ENCODE measurements at regions not wholly inside any gene's neighbourhood (a gene's known extent, or its start where the extent isn't known, plus 50 kb on each side); places are given as distances from the start of the nearest gene placed in this dataset.

GRCh38 chr4:137387924-137388323, 144.4 kb downstream of the PCDH18 start:
- WGBS (ENCODE audit: insufficient coverage) = no CpG with 5 or more reads among the region's 3 CpGs
- intact Hi-C loops (cut with micrococcal nuclease) = no loop called here
- Histone ChIP-seq H4K20me1 (ENCODE audit: control insufficient read depth, insufficient read depth, low read length, poor library complexity, severe bottlenecking) (no peaks in the 10 kb centered on the region), H3K4me2 (replicated peaks; ENCODE audit: low read depth, low read length, poor library complexity, severe bottlenecking) (no peak overlapping the region), H3K27me3 (replicated peaks in 1 of 4; ENCODE audit: control extremely low read depth in 1 of 4, control insufficient read depth in 3 of 4, insufficient read depth in 4 of 4, low read length in 3 of 4) (no peaks in the 10 kb centered on the region), H3K4me3 (ENCODE audit: control extremely low read depth in 1 of 5, extremely low read depth in 1 of 5, insufficient read depth in 1 of 5, low read depth in 2 of 5, low read length in 4 of 5) (no peak overlapping the region), H3K27ac (ENCODE audit: low read length in 2 of 2) (no peak overlapping the region), H3K79me2 (ENCODE audit: control insufficient read depth, insufficient read depth, low read length) (no peaks in the 10 kb centered on the region), H3K9me3 (ENCODE audit: control extremely low read depth in 1 of 3, control insufficient read depth in 2 of 3, insufficient read depth in 1 of 3, low read length in 2 of 3) (no peaks in the 10 kb centered on the region), H3K36me3 (replicated peaks in 1 of 2; ENCODE audit: control extremely low read depth in 1 of 2, control insufficient read depth in 1 of 2, extremely low read depth in 1 of 2, insufficient read depth in 2 of 2, low read length in 1 of 2) (no peaks in the 10 kb centered on the region), H2AFZ (ENCODE audit: insufficient read depth, low read depth, low read length, poor library complexity, severe bottlenecking) (no peak overlapping the region), H3K9ac (ENCODE audit: low read length) (no peak overlapping the region), H3K4me1 (ENCODE audit: control insufficient read depth in 2 of 2, insufficient read depth in 2 of 2, low read length in 2 of 2) (no peaks in the 10 kb centered on the region)
- Mint-ChIP-seq H3K27me3 (no peaks in the 10 kb centered on the region), H3K4me1 (no peaks in the 10 kb centered on the region), H3K4me3 (no peak overlapping the region), H3K9me3 (ENCODE audit: insufficient read depth) (peaks cover 4% of the 10 kb centered on the region), H3K27ac (no peak overlapping the region)
- POLR2A ChIA-PET = no interaction called here
- TF ChIP-seq CTCF (IDR thresholded peaks at IDR 0.05) = no peak
- no peak for TF ChIP-seq EZH2 (IDR thresholded peaks at IDR 0.05; ENCODE audit: borderline replicate concordance, insufficient read depth, low read depth, low read length, poor library complexity, severe bottlenecking)
- CTCF ChIA-PET = no interaction called here
- DNase-seq (no peak), ATAC-seq (ENCODE audit: low read depth) (no peak)

GRCh38 chr4:137384476-137384875, 147.8 kb downstream of the PCDH18 start:
- Histone ChIP-seq H4K20me1 (ENCODE audit: control insufficient read depth, insufficient read depth, low read length, poor library complexity, severe bottlenecking) (no peaks in the 10 kb centered on the region), H3K36me3 (replicated peaks in 1 of 2; ENCODE audit: control extremely low read depth in 1 of 2, control insufficient read depth in 1 of 2, extremely low read depth in 1 of 2, insufficient read depth in 2 of 2, low read length in 1 of 2) (no peaks in the 10 kb centered on the region), H3K27me3 (replicated peaks in 1 of 4; ENCODE audit: control extremely low read depth in 1 of 4, control insufficient read depth in 3 of 4, insufficient read depth in 4 of 4, low read length in 3 of 4) (no peaks in the 10 kb centered on the region), H3K79me2 (ENCODE audit: control insufficient read depth, insufficient read depth, low read length) (no peaks in the 10 kb centered on the region), H3K4me3 (ENCODE audit: control extremely low read depth in 1 of 5, extremely low read depth in 1 of 5, insufficient read depth in 1 of 5, low read depth in 2 of 5, low read length in 4 of 5) (no peak overlapping the region), H3K9ac (ENCODE audit: low read length) (no peak overlapping the region), H2AFZ (ENCODE audit: insufficient read depth, low read depth, low read length, poor library complexity, severe bottlenecking) (no peak overlapping the region), H3K4me1 (ENCODE audit: control insufficient read depth in 2 of 2, insufficient read depth in 2 of 2, low read length in 2 of 2) (no peaks in the 10 kb centered on the region), H3K4me2 (replicated peaks; ENCODE audit: low read depth, low read length, poor library complexity, severe bottlenecking) (no peak overlapping the region), H3K9me3 (ENCODE audit: control extremely low read depth in 1 of 3, control insufficient read depth in 2 of 3, insufficient read depth in 1 of 3, low read length in 2 of 3) (no peaks in the 10 kb centered on the region), H3K27ac (ENCODE audit: low read length in 2 of 2) (no peak overlapping the region)
- TF ChIP-seq EZH2 (IDR thresholded peaks at IDR 0.05; ENCODE audit: borderline replicate concordance, insufficient read depth, low read depth, low read length, poor library complexity, severe bottlenecking) (no peak), CTCF (IDR thresholded peaks at IDR 0.05) (no peak)
- ChIA-PET CTCF (no interaction called here), POLR2A (no interaction called here)
- H3K9me3 Mint-ChIP-seq (ENCODE audit: insufficient read depth) = peaks cover 6% of the 10 kb centered on the region
- H3K27ac Mint-ChIP-seq = no peak overlapping the region
- DNase-seq = no peak
- H3K27me3 Mint-ChIP-seq = no peaks in the 10 kb centered on the region
- WGBS (ENCODE audit: insufficient coverage) = no CpG with 5 or more reads among the region's 1 CpG
- no peak for ATAC-seq (ENCODE audit: low read depth)
- no peaks in the 10 kb centered on the region for H3K4me1 Mint-ChIP-seq
- no peak overlapping the region for H3K4me3 Mint-ChIP-seq
- intact Hi-C loops (cut with micrococcal nuclease) = no loop called here
